ENCODE measurements at regions not wholly inside any gene's neighbourhood (a gene's known extent, or its start where the extent isn't known, plus 50 kb on each side); places are given as distances from the start of the nearest gene placed in this dataset.

GRCh38 chr12:115736360-115736759, 541.1 kb downstream of the MED13L start:
- H3K4me1 Mint-ChIP-seq = no peaks in the 10 kb centered on the region

GRCh38 chr12:115730975-115731541, 546.4 kb downstream of the MED13L start:
- no peak overlapping the region for H3K27ac Mint-ChIP-seq
- H3K4me1 Mint-ChIP-seq = no peaks in the 10 kb centered on the region
- peaks cover 0 to 12% (median 7%) of the 10 kb centered on the region in 3 donors for H3K27me3 Mint-ChIP-seq
- no peaks in the 10 kb centered on the region for H3K36me3 Mint-ChIP-seq
- no peak overlapping the region for H3K4me3 Mint-ChIP-seq
- no peak for ATAC-seq (ENCODE audit: low read depth in 2 of 2)
- DNase-seq = no peak
- peaks cover 0 to 11% (median 3%) of the 10 kb centered on the region in 7 donors for H3K9me3 Mint-ChIP-seq

More at GRCh38 chr12:115736360-115736759, 541.1 kb downstream of the MED13L start:
- no peaks in the 10 kb centered on the region for H3K36me3 Mint-ChIP-seq
- DNase-seq = no peak
- H3K27me3 Mint-ChIP-seq = peaks cover 0 to 4% (median 3%) of the 10 kb centered on the region in 3 donors
- H3K27ac Mint-ChIP-seq = no peak overlapping the region
- H3K9me3 Mint-ChIP-seq = peaks cover 0 to 1% (median 0%) of the 10 kb centered on the region in 7 donors
- ATAC-seq (ENCODE audit: low read depth in 2 of 2) = no peak
- H3K4me3 Mint-ChIP-seq = no peak overlapping the region

DNA sequence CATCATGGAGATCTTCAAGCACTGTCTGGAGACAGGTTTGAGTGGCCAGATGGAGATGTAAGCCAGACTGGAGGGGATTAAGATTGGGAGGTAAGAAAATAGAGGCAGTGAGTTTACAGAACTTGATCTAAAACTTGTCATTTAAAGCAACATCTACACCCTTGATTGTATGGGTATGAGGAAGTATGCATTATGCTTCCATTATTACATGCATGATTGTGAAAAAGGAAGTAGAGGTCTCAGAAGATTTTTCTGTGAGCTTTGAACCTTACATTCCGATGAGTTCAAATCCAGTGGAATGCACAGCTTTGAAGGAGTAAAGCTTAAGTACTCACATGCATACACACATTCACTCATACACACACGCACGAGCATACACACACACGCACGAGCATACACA, 550.8 kb downstream of the MED13L start:
- ATAC-seq (ENCODE audit: low read depth in 2 of 2) (no peak), DNase-seq (no peak)
- H3K36me3 Mint-ChIP-seq = no peaks in the 10 kb centered on the region
- H3K27ac Mint-ChIP-seq = no peak overlapping the region
- H3K27me3 Mint-ChIP-seq = peaks cover 0 to 12% (median 7%) of the 10 kb centered on the region in 3 donors
- peaks cover 0 to 15% (median 3%) of the 10 kb centered on the region in 7 donors for H3K9me3 Mint-ChIP-seq
- H3K4me3 Mint-ChIP-seq = no peak overlapping the region
- no peaks in the 10 kb centered on the region for H3K4me1 Mint-ChIP-seq

DNA sequence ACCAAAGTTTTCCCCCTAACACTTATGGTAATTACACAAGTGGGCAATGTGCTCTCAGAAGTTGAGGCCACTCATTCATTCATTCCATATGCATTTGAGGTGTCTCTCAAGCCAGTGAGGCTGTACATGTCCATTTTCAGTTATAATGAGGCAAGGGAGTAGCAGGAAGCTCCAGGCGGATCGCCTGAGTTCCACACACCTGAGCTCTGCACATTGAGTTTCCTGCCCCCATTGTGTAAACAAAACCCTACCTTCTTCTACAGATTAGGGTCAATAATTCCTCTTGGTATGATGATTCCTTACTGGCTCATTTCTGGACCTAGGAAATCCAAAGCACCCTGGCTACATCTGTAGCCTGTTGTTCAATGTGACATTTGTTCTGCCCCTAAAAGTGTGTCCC, 555.3 kb downstream of the MED13L start:
- Mint-ChIP-seq H3K27ac (no peak overlapping the region), H3K36me3 (no peaks in the 10 kb centered on the region), H3K9me3 (peaks cover 0 to 4% (median 0%) of the 10 kb centered on the region in 7 donors), H3K27me3 (no peaks in the 10 kb centered on the region), H3K4me3 (no peak overlapping the region), H3K4me1 (no peaks in the 10 kb centered on the region)
- ATAC-seq (ENCODE audit: low read depth in 2 of 2) (no peak), DNase-seq (no peak)

DNA sequence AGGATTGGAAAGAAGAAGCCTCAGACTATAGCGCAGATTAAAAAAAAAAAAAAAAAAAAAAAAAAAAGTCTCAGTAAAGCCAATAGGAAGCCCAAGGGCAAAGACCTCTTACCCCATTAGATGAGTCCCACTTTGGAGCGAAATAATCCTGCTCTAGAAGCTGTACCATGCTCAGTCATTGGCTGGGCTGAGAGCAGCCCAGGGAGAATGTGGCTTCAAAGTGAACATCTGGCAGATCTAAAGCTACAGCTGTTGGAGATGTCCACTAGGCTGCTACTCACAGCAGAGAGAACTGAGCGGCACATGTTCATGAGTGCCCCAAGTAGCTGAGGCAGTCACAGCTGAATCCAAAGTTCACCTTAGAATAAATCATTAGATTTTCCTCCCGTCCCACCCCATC, 560.9 kb downstream of the MED13L start:
- Mint-ChIP-seq H3K36me3 (peaks cover 0 to 7% of the 10 kb centered on the region in 2 donors), H3K27ac (no peak overlapping the region), H3K27me3 (peaks cover 0 to 12% (median 0%) of the 10 kb centered on the region in 3 donors), H3K9me3 (peaks cover 0 to 6% (median 0%) of the 10 kb centered on the region in 7 donors), H3K4me3 (no peak overlapping the region), H3K4me1 (no peaks in the 10 kb centered on the region)
- ATAC-seq (ENCODE audit: low read depth in 2 of 2) = no peak
- DNase-seq = no peak

DNA sequence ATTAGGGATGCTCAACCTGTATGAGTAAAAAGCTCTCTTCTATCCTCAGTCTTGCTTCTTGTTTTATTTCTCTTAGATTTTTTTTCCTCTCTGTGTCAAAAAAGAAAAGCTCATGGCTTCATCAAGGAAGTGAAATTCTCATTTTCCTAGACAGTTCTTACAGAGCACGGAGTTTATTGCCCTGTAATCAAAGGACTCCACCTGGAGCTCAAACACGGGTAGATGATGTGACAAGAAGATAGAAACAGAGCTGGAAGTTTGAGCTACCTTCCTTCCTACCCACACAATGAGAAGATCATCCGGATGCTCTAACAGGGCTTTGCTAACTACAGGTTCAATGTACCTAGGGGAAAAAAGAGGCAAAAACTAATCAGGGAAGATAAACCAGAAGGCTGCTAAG, 564.8 kb downstream of the MED13L start:
- H3K4me3 Mint-ChIP-seq = no peak overlapping the region
- peaks cover 0 to 7% of the 10 kb centered on the region in 2 donors for H3K36me3 Mint-ChIP-seq
- ATAC-seq (ENCODE audit: low read depth in 2 of 2) (no peak), DNase-seq (no peak)
- peaks cover 0 to 11% (median 2%) of the 10 kb centered on the region in 7 donors for H3K9me3 Mint-ChIP-seq
- no peaks in the 10 kb centered on the region for H3K4me1 Mint-ChIP-seq
- peaks cover 0 to 12% (median 0%) of the 10 kb centered on the region in 3 donors for H3K27me3 Mint-ChIP-seq
- no peak overlapping the region for H3K27ac Mint-ChIP-seq

DNA sequence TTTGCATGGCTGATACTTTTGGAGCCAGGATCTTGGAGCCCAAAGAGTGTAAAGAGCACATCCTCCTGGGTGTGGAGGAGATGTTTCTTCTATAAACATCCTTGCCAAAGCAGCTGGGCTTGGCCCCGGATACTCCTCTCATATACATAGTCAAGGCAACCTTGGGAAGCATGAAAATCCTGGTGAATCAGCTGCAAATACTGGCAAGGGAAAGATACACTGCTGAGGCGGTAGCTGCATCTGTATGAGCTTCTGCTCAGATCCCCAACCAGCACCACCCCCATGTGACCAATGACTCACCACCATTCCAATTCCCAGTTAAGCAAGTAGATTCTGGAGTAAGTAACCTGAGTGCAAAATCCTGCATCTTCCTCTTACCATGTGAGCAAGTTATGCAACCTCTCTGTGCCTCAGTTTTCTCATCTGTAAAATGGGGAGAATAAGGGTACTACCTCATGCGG, 567.4 kb downstream of the MED13L start:
- no peak for ATAC-seq (ENCODE audit: low read depth in 2 of 2)
- H3K4me3 Mint-ChIP-seq = no peak overlapping the region
- peaks cover 0 to 17% (median 6%) of the 10 kb centered on the region in 7 donors for H3K9me3 Mint-ChIP-seq
- no peak for DNase-seq
- H3K27me3 Mint-ChIP-seq = peaks cover 0 to 12% (median 5%) of the 10 kb centered on the region in 3 donors
- no peak overlapping the region for H3K27ac Mint-ChIP-seq
- peaks cover 0 to 14% of the 10 kb centered on the region in 2 donors for H3K36me3 Mint-ChIP-seq
- no peaks in the 10 kb centered on the region for H3K4me1 Mint-ChIP-seq

GRCh38 chr12:115709540-115710011, 567.9 kb downstream of the MED13L start:
- Mint-ChIP-seq H3K27ac (no peak overlapping the region), H3K27me3 (peaks cover 0 to 12% (median 5%) of the 10 kb centered on the region in 3 donors), H3K36me3 (peaks cover 0 to 14% of the 10 kb centered on the region in 2 donors), H3K9me3 (peaks cover 0 to 19% (median 6%) of the 10 kb centered on the region in 7 donors), H3K4me1 (no peaks in the 10 kb centered on the region), H3K4me3 (no peak overlapping the region)
- DNase-seq (no peak), ATAC-seq (ENCODE audit: low read depth in 2 of 2) (no peak)

DNA sequence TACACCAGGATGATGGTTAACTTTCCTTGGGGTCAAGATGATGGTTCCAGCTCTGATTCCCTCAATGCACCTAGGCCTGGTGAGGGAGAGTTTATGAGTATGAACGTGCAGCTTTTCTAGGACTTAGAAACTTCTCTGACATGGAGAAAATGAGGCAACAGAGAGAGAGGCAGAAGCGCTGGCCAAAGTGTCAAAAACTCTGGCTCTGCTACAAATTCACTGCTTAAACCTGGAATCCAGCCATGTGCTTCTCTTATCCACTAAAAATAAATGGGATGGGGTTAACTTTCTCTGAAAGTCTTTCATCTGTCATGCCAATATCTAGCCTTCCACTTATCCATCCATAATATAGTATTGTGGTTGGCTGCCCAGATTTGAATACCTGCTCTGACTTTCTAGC, 568.7 kb downstream of the MED13L start:
- no peak overlapping the region for H3K4me3 Mint-ChIP-seq
- H3K27ac Mint-ChIP-seq = no peak overlapping the region
- no peaks in the 10 kb centered on the region for H3K4me1 Mint-ChIP-seq
- H3K36me3 Mint-ChIP-seq = peaks cover 0 to 14% of the 10 kb centered on the region in 2 donors
- no peak for ATAC-seq (ENCODE audit: low read depth in 2 of 2)
- peaks cover 0 to 21% (median 6%) of the 10 kb centered on the region in 7 donors for H3K9me3 Mint-ChIP-seq
- peaks cover 0 to 12% (median 5%) of the 10 kb centered on the region in 3 donors for H3K27me3 Mint-ChIP-seq
- DNase-seq = no peak

GRCh38 chr12:115700896-115701465, 576.5 kb downstream of the MED13L start:
- H3K36me3 Mint-ChIP-seq = peaks cover 0 to 2% of the 10 kb centered on the region in 2 donors
- no peaks in the 10 kb centered on the region for H3K4me1 Mint-ChIP-seq
- no peak for ATAC-seq (ENCODE audit: low read depth in 2 of 2)
- no peak overlapping the region for H3K27ac Mint-ChIP-seq
- no peak for DNase-seq
- peaks cover 0 to 6% (median 1%) of the 10 kb centered on the region in 3 donors for H3K27me3 Mint-ChIP-seq
- H3K4me3 Mint-ChIP-seq = no peak overlapping the region
- peaks cover 3 to 26% (median 7%) of the 10 kb centered on the region in 7 donors for H3K9me3 Mint-ChIP-seq

- DNase-seq (no peak), ATAC-seq (ENCODE audit: low read depth in 2 of 2) (no peak)
- no peaks in the 10 kb centered on the region for H3K36me3 Mint-ChIP-seq
- H3K4me3 Mint-ChIP-seq = no peak overlapping the region
- no peaks in the 10 kb centered on the region for H3K4me1 Mint-ChIP-seq
- peaks cover 2 to 19% (median 9%) of the 10 kb centered on the region in 7 donors for H3K9me3 Mint-ChIP-seq
- peaks cover 0 to 12% (median 0%) of the 10 kb centered on the region in 3 donors for H3K27me3 Mint-ChIP-seq
- no peak overlapping the region for H3K27ac Mint-ChIP-seq
These were observed 577.4 kb downstream of the MED13L start for GRCh38 chr12:115700081-115700480.

GRCh38 chr12:115698257-115698656, 579.2 kb downstream of the MED13L start:
- no peak for DNase-seq
- Mint-ChIP-seq H3K27ac (no peak overlapping the region), H3K4me3 (no peak overlapping the region), H3K27me3 (peaks cover 5 to 12% (median 5%) of the 10 kb centered on the region in 3 donors), H3K36me3 (no peaks in the 10 kb centered on the region), H3K9me3 (peaks cover 4 to 19% (median 7%) of the 10 kb centered on the region in 7 donors), H3K4me1 (no peaks in the 10 kb centered on the region)
- ATAC-seq (ENCODE audit: low read depth in 2 of 2) = no peak

- H3K9me3 Mint-ChIP-seq = peaks cover 4 to 19% (median 7%) of the 10 kb centered on the region in 7 donors
- H3K27me3 Mint-ChIP-seq = peaks cover 5 to 12% (median 7%) of the 10 kb centered on the region in 3 donors
- ATAC-seq (ENCODE audit: low read depth in 2 of 2) = no peak
- H3K27ac Mint-ChIP-seq = no peak overlapping the region
- no peaks in the 10 kb centered on the region for H3K4me1 Mint-ChIP-seq
- no peaks in the 10 kb centered on the region for H3K36me3 Mint-ChIP-seq
- no peak overlapping the region for H3K4me3 Mint-ChIP-seq
- DNase-seq = no peak
These were observed 580.2 kb downstream of the MED13L start for GRCh38 chr12:115697340-115697739.

DNA sequence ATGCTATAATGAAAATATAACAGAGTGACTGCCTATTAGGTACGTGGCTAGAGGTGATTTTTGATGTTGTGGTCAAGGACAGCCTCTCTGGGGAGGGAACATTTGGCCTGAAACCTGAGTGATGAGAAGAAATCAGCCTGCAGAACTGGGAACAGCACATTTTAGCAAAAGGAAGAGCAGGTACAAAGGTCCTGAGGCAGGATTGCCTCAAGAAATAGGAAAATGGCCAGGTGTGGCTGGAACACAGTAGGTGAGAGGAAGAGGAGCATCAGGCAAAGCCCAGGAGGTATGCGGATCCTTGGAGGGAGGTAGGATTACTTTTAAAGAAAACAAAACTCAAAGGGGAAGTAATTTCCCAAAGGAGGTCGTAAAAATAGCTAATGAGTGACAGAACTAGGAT, 582.9 kb downstream of the MED13L start:
- H3K27me3 Mint-ChIP-seq = peaks cover 15 to 19% (median 16%) of the 10 kb centered on the region in 3 donors
- no peaks in the 10 kb centered on the region for H3K4me1 Mint-ChIP-seq
- no peaks in the 10 kb centered on the region for H3K36me3 Mint-ChIP-seq
- no peak for DNase-seq
- no peak for ATAC-seq (ENCODE audit: low read depth in 2 of 2)
- no peak overlapping the region for H3K27ac Mint-ChIP-seq
- H3K4me3 Mint-ChIP-seq = no peak overlapping the region
- H3K9me3 Mint-ChIP-seq = peaks cover 0 to 8% (median 5%) of the 10 kb centered on the region in 7 donors

Data from naive B cell (primary cell).